ENCODE measurements at regions not wholly inside any gene's neighbourhood (a gene's known extent, or its start where the extent isn't known, plus 50 kb on each side); places are given as distances from the start of the nearest gene placed in this dataset.

- intact Hi-C loops (cut with DNase I), result no loop called here
- Histone ChIP-seq H3K9me3 (no peaks in the 10 kb centered on the region), H3K27ac (no peak overlapping the region), H3K36me3 (no peaks in the 10 kb centered on the region), H3K4me3 (no peak overlapping the region), H3K4me1 (no peaks in the 10 kb centered on the region), H3K27me3 (no peaks in the 10 kb centered on the region)
- ATAC-seq, result no peak
- no peak for TF ChIP-seq CTCF (IDR thresholded peaks at IDR 0.05)
- DNase-seq, result no peak
Observed at GRCh38 chr4:45131020-45131419, 404.7 kb upstream of the GNPDA2 start.

- TF ChIP-seq CTCF (IDR thresholded peaks at IDR 0.05), result no peak
- Histone ChIP-seq H3K4me1 (no peaks in the 10 kb centered on the region), H3K27ac (no peak overlapping the region), H3K9me3 (no peaks in the 10 kb centered on the region), H3K4me3 (no peak overlapping the region), H3K36me3 (no peaks in the 10 kb centered on the region), H3K27me3 (no peaks in the 10 kb centered on the region)
- no peak for ATAC-seq
- DNase-seq, result no peak
- intact Hi-C loops (cut with DNase I), result no loop called here
Observed at GRCh38 chr4:45122406-45122805, 396.1 kb upstream of the GNPDA2 start.

GRCh38 chr4:45121426-45121975 lies 395.1 kb upstream of the GNPDA2 start:
- Histone ChIP-seq H3K9me3 (no peaks in the 10 kb centered on the region), H3K4me1 (no peaks in the 10 kb centered on the region), H3K4me3 (no peak overlapping the region), H3K27ac (no peak overlapping the region), H3K27me3 (no peaks in the 10 kb centered on the region), H3K36me3 (no peaks in the 10 kb centered on the region)
- intact Hi-C loops (cut with DNase I), result no loop called here
- ATAC-seq, result no peak
- no peak for DNase-seq
- TF ChIP-seq CTCF (IDR thresholded peaks at IDR 0.05), result no peak

- DNase-seq, result no peak
- Histone ChIP-seq H3K9me3 (no peaks in the 10 kb centered on the region), H3K4me3 (no peak overlapping the region), H3K27me3 (no peaks in the 10 kb centered on the region), H3K27ac (no peak overlapping the region), H3K36me3 (no peaks in the 10 kb centered on the region), H3K4me1 (no peaks in the 10 kb centered on the region)
- intact Hi-C loops (cut with DNase I), result no loop called here
- TF ChIP-seq CTCF (IDR thresholded peaks at IDR 0.05), result no peak
- no peak for ATAC-seq
Observed at GRCh38 chr4:45120163-45120562, 393.8 kb upstream of the GNPDA2 start.

GRCh38 chr4:45119376-45119775 lies 393.0 kb upstream of the GNPDA2 start:
- H3K4me3 ChIP-seq, result no peak overlapping the region
- no peaks in the 10 kb centered on the region for H3K9me3 ChIP-seq
- H3K27me3 ChIP-seq, result no peaks in the 10 kb centered on the region
- intact Hi-C loops (cut with DNase I), result no loop called here
- no peaks in the 10 kb centered on the region for H3K4me1 ChIP-seq
- H3K27ac ChIP-seq, result no peak overlapping the region
- no peak for ATAC-seq
- DNase-seq, result no peak
- no peaks in the 10 kb centered on the region for H3K36me3 ChIP-seq
- no peak for TF ChIP-seq CTCF (IDR thresholded peaks at IDR 0.05)

All from left lung (tissue), 4 donors.